ACC112 (cell line): ENCODE measurements at regions not wholly inside any gene's neighbourhood (a gene's known extent, or its start where the extent isn't known, plus 50 kb on each side); places are given as distances from the start of the nearest gene placed in this dataset.
"Not testable (repeated sequence)": the region's sequence is repeated elsewhere in the genome, so short reads cannot be mapped to it uniquely, and the experiment has no call there.

Source experiments
- H2AFZ ChIP-seq: fragments of 200-600 bp; sonication (generic); one replicate; pipeline ENCODE4 v1.6.0; 2017; ENCODE audit warnings: antibody characterized with exemption, low read length; ENCODE audit not compliant: unreplicated experiment
- H3K27ac ChIP-seq: fragments of 200-600 bp; sonication (generic); 2 replicates; pipeline ENCODE4 v1.5.1; 2014; ENCODE audit warnings: low read depth, mild to moderate bottlenecking, antibody characterized with exemption, low read length, moderate library complexity
- H3K27me3 ChIP-seq: fragments of 200-600 bp; sonication (generic); 2 replicates; pipeline ENCODE4 v1.6.1; 2014; ENCODE audit warnings: mild to moderate bottlenecking, antibody characterized with exemption, low read length, moderate library complexity, mixed read lengths; ENCODE audit not compliant: insufficient read depth
- H3K36me3 ChIP-seq: fragments of 200-600 bp; sonication (generic); 2 replicates; pipeline ENCODE4 v1.6.1; 2016; ENCODE audit warnings: mild to moderate bottlenecking, antibody characterized with exemption, low read length, moderate library complexity, mixed read lengths; ENCODE audit not compliant: insufficient read depth
- H3K4me1 ChIP-seq: fragments of 200-600 bp; sonication (generic); one replicate; pipeline ENCODE4 v1.6.1; 2016; ENCODE audit warnings: low read length, mixed read lengths; ENCODE audit not compliant: insufficient read depth, unreplicated experiment, control insufficient read depth
- H3K4me3 ChIP-seq: fragments of 200-600 bp; sonication (generic); 2 replicates; pipeline ENCODE4 v1.5.1; 2014; ENCODE audit warnings: mild to moderate bottlenecking, low read depth, low read length
- H3K79me2 ChIP-seq: fragments of 200-600 bp; sonication (generic); one replicate; pipeline ENCODE4 v1.6.0; 2016; ENCODE audit warnings: low read length; ENCODE audit not compliant: control insufficient read depth, unreplicated experiment, insufficient read depth

DNA sequence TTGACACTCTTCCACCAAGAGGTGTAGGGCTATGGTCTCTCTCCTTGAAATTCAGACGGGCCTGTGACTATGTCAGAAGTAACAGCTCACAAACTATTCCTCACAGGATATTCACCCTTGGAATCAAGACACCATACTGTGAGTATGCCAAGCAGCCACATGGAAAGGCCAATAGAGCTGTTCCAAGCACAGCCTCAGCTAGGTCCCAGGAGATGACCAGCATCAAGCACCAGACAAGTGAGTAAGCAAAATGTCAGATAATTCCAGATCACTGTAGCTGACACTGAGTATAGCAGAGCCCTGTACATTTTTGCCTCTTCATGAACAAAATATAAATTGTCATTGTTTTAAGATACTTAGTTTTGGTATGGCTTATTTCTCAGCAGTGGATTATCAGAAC, 88.1 kb upstream of the KCND2 start:
- H3K36me3 ChIP-seq: no peaks in the 10 kb centered on the region
- H3K79me2 ChIP-seq: no peaks in the 10 kb centered on the region
- no peak overlapping the region for H2AFZ ChIP-seq
- no peaks in the 10 kb centered on the region for H3K27me3 ChIP-seq
- no peak overlapping the region for H3K27ac ChIP-seq
- H3K4me3 ChIP-seq: no peak overlapping the region
- H3K4me1 ChIP-seq: peaks cover 10% of the 10 kb centered on the region

GRCh38 chr7:120185940-120186682, 86.9 kb upstream of the KCND2 start:
- Histone ChIP-seq H3K27ac (no peak overlapping the region), H3K27me3 (no peaks in the 10 kb centered on the region), H3K36me3 (no peaks in the 10 kb centered on the region), H3K4me3 (no peak overlapping the region), H3K4me1 (peaks cover 10% of the 10 kb centered on the region), H3K79me2 (no peaks in the 10 kb centered on the region), H2AFZ (no peak overlapping the region)

DNA sequence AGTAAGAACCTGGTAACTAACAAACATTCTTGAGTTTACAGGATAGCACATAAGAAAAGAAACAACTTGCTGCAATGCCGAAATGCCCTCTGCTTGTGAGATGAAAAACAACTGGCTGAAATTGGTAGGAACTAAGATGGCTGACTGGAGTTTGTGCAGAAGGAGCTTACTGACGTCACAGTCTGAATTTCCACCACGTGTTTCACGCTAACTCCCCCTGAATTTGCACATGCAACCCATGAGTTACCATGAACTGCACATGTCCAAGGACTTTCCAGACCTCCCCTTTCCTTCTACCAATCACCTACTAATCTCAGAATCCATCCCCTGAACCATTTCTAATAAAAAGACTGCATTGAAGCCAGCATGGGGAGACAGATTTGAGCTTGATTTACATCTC, 86.3 kb upstream of the KCND2 start:
- Histone ChIP-seq H3K27ac (no peak overlapping the region), H3K4me3 (no peak overlapping the region), H3K79me2 (no peaks in the 10 kb centered on the region), H3K4me1 (peaks cover 8% of the 10 kb centered on the region), H2AFZ (no peak overlapping the region), H3K36me3 (no peaks in the 10 kb centered on the region), H3K27me3 (no peaks in the 10 kb centered on the region)

- Histone ChIP-seq H3K27me3 (no peaks in the 10 kb centered on the region), H3K27ac (no peak overlapping the region), H3K36me3 (no peaks in the 10 kb centered on the region), H2AFZ (no peak overlapping the region), H3K4me3 (no peak overlapping the region), H3K4me1 (peaks cover 7% of the 10 kb centered on the region), H3K79me2 (no peaks in the 10 kb centered on the region)
Measured at GRCh38 chr7:120189623-120190022, 83.4 kb upstream of the KCND2 start.

DNA sequence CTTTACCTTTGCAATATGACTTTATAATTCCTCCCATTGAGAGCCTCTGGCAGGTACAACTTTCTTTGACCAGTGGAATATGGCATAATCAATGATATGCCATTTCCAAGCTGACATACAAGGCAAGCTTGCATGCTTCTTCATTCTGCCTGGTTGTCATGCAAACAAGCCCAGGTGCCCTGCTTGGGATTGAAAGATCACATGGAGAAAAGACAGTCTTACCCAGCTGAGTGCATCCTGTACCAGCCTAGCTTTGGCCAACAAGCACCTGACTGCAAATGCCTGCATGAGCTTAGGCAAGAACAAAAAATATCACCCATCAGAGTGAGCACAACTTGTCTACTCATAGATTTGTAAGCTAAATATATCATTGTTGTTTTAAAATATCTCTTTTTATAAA, 82.9 kb upstream of the KCND2 start:
- no peak overlapping the region for H3K27ac ChIP-seq
- H3K4me3 ChIP-seq: no peak overlapping the region
- no peaks in the 10 kb centered on the region for H3K27me3 ChIP-seq
- no peaks in the 10 kb centered on the region for H3K36me3 ChIP-seq
- H3K4me1 ChIP-seq: peaks cover 7% of the 10 kb centered on the region
- H3K79me2 ChIP-seq: no peaks in the 10 kb centered on the region
- H2AFZ ChIP-seq: no peak overlapping the region

GRCh38 chr7:120190566-120190965, 82.4 kb upstream of the KCND2 start:
- Histone ChIP-seq H3K27ac (no peak overlapping the region), H3K36me3 (no peaks in the 10 kb centered on the region), H3K79me2 (no peaks in the 10 kb centered on the region), H3K27me3 (no peaks in the 10 kb centered on the region), H3K4me1 (peaks cover 7% of the 10 kb centered on the region), H3K4me3 (no peak overlapping the region), H2AFZ (no peak overlapping the region)

GRCh38 chr7:120191423-120191822, 81.6 kb upstream of the KCND2 start:
- H3K79me2 ChIP-seq, H3K36me3 ChIP-seq, H2AFZ ChIP-seq, H3K4me3 ChIP-seq, H3K27ac ChIP-seq, H3K4me1 ChIP-seq, H3K27me3 ChIP-seq: not testable (repeated sequence)

GRCh38 chr7:120201290-120201689, 71.7 kb upstream of the KCND2 start:
- no peak overlapping the region for H2AFZ ChIP-seq
- no peaks in the 10 kb centered on the region for H3K79me2 ChIP-seq
- H3K4me1 ChIP-seq: no peaks in the 10 kb centered on the region
- H3K4me3 ChIP-seq: no peak overlapping the region
- no peaks in the 10 kb centered on the region for H3K36me3 ChIP-seq
- no peaks in the 10 kb centered on the region for H3K27me3 ChIP-seq
- H3K27ac ChIP-seq: no peak overlapping the region

- H2AFZ ChIP-seq: no peak overlapping the region
- H3K27me3 ChIP-seq: no peaks in the 10 kb centered on the region
- no peak overlapping the region for H3K27ac ChIP-seq
- no peak overlapping the region for H3K4me3 ChIP-seq
- H3K79me2 ChIP-seq: no peaks in the 10 kb centered on the region
- H3K4me1 ChIP-seq: no peaks in the 10 kb centered on the region
- H3K36me3 ChIP-seq: no peaks in the 10 kb centered on the region
Measured at GRCh38 chr7:120205101-120205500, 67.9 kb upstream of the KCND2 start.

- Histone ChIP-seq H3K27me3 (no peaks in the 10 kb centered on the region), H3K4me1 (no peaks in the 10 kb centered on the region), H3K4me3 (no peak overlapping the region), H3K27ac (no peak overlapping the region), H3K36me3 (no peaks in the 10 kb centered on the region), H3K79me2 (no peaks in the 10 kb centered on the region), H2AFZ (no peak overlapping the region)
Measured at GRCh38 chr7:120207037-120207436, 65.9 kb upstream of the KCND2 start.

DNA sequence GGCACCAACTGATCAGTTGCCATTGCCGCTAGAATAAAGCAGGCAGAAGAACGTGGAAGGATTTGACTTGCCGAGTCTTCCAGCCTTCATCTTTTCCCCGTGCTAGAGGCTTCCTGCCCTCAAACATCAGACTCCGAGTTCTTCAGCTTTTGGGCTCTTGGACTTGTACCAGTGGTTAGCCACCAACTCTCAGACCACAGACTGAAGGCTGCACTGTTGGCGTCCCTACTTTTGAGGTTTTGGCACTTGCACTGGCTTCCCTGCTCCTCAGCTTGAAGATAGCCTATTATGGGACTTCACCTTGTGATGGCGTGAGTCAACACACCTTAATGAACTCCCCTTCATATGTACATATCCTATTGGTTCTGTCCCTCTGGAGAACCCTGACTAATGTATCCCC, 57.3 kb upstream of the KCND2 start:
- Histone ChIP-seq H3K27me3 (no peaks in the 10 kb centered on the region), H3K36me3 (no peaks in the 10 kb centered on the region), H3K4me3 (no peak overlapping the region), H2AFZ (no peak overlapping the region), H3K4me1 (no peaks in the 10 kb centered on the region), H3K27ac (no peak overlapping the region), H3K79me2 (no peaks in the 10 kb centered on the region)
